GM19035 (cell line): ENCODE measurements at regions not wholly inside any gene's neighbourhood (a gene's known extent, or its start where the extent isn't known, plus 50 kb on each side); places are given as distances from the start of the nearest gene placed in this dataset.

ENCODE experiments used
- ATAC-seq: cut with Tn5 transposase; IDR thresholded peaks from one replicate; pipeline ENCODE4 v1.9.1; 2021; ENCODE audit not compliant: unreplicated experiment

GRCh38 chr18:57918601-57919000 lies 115.5 kb upstream of the ATP8B1 start:
- no peak for ATAC-seq

DNA sequence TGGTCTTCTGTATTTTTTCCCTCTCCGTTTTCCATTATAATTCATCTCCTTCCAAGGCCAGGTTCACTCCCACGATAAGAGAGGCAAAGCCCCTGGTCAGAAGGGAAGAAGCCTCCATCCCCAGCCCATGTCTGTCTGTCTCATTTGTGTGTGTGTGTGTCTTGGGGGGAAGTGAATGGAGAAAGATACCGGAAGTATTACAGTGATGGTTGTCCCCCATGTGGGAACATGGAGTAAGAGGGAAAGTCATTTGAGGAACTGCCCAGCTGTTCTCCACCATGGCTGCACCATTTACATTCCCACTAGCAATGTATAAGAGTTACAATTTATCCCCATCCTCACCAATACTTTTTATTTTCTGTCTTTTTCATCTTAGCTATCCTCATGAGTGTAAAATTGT lies 113.6 kb upstream of the ATP8B1 start:
- ATAC-seq, result no peak

- no peak for ATAC-seq
These were observed 112.9 kb upstream of the ATP8B1 start for GRCh38 chr18:57915865-57916582.

- no peak for ATAC-seq
These were observed 112.1 kb upstream of the ATP8B1 start for GRCh38 chr18:57915248-57915647.

GRCh38 chr18:57913686-57914085 lies 110.6 kb upstream of the ATP8B1 start:
- no peak for ATAC-seq

GRCh38 chr18:57910817-57911216 lies 107.7 kb upstream of the ATP8B1 start:
- ATAC-seq, result no peak

GRCh38 chr18:57910134-57910533 lies 107.0 kb upstream of the ATP8B1 start:
- no peak for ATAC-seq

DNA sequence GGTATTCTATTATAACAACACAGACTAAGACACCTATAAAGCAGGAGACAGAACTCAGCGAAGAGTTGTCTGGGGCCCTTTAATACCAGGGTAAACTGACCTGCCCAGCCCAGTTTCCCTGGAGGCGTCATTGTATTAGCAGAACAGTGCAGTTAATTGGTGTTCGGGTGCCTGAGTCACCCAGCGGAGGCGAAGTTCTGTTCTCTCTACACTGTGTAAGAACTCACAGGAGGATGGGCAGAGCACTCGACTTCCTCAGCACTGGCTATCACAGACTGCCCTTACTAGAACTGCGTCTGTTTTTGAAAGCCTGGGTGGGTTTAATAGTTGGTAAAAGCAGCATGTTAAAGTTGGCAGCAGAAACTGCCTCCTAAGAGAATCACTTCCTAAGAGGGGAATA lies 106.5 kb upstream of the ATP8B1 start:
- ATAC-seq, result no peak

DNA sequence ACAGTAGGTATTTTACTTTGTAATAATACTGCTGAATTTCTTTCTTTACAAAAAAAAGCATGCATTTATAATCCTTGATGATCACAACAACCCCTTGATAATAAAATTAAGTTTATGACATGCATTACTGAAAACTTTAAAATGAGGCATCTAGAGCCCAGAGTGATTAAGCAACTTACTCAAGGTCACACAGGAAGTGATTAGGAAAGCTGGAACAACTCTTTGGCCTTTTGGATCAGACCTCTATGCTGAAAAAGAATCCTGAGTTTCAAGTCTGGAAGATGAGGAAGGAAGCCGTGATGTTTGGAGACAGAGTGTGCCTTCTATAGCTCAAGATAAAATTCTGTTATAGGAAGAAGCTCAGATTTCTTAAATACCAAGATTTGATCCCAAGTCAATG lies 105.0 kb upstream of the ATP8B1 start:
- no peak for ATAC-seq

DNA sequence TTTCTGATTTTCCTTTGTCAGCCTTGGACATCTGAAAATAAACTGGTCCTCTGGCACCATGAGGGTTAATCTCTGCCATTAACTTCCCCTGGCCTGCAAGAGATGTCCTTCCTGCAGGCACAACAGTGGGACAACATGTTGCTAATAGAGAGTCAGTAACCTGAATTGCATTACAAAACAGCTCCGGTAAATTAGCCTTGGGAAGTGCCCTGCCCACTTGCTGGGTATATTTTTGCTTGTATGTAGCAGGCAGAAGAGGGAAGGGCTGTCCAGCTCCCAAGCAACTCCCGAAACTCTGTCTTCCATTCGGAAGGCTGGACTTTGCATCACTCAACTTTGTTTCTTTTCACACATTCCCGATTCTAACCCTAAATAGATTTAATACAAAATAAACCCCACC lies 104.4 kb upstream of the ATP8B1 start:
- no peak for ATAC-seq

DNA sequence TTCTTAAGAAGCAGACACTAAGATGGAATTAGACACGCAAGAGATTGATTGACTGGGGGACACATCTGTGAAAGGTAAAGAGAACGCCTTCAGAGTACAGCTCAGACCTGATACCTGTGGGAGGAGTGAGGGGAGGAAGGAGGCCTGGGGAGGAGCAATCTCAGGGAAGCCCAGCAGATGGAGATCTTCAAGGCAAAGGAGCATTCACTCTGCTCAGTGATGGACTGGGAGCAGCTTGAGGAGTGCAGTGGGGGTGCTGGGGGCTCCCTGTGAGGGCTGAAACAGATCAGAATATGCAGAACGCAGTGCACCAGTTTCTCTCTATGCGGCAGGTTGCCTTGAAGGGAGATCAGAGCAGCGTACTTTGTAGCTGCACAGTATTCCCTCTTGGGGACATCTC lies 103.7 kb upstream of the ATP8B1 start:
- ATAC-seq, result no peak

DNA sequence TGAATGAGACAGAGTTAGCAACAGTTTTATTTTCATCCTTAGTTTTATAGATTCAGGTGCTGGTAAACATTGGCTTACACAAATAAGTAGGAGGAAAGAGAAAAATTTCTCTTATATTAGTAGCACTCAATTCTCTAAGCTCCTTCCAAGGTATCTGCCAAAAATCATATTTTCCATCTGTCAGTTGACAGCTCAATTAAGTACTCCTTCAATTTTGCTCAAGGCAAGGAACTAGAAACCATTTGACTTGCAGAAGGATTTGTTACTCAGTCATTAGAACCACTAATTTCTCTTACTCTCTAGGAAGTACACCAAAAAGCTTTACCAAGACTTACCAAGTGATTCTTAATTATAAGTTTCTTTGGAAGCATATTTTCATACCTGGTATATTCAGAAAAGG lies 101.4 kb upstream of the ATP8B1 start:
- ATAC-seq, result no peak

- no peak for ATAC-seq
These were observed 99.6 kb upstream of the ATP8B1 start for GRCh38 chr18:57902721-57903120.

- ATAC-seq, result no peak
These were observed 98.9 kb upstream of the ATP8B1 start for GRCh38 chr18:57901825-57902589.

- no peak for ATAC-seq
These were observed 97.9 kb upstream of the ATP8B1 start for GRCh38 chr18:57900906-57901435.

- ATAC-seq, result no peak
These were observed 95.5 kb upstream of the ATP8B1 start for GRCh38 chr18:57898506-57899124.

GRCh38 chr18:57895182-57895581 lies 92.1 kb upstream of the ATP8B1 start:
- no peak for ATAC-seq

DNA sequence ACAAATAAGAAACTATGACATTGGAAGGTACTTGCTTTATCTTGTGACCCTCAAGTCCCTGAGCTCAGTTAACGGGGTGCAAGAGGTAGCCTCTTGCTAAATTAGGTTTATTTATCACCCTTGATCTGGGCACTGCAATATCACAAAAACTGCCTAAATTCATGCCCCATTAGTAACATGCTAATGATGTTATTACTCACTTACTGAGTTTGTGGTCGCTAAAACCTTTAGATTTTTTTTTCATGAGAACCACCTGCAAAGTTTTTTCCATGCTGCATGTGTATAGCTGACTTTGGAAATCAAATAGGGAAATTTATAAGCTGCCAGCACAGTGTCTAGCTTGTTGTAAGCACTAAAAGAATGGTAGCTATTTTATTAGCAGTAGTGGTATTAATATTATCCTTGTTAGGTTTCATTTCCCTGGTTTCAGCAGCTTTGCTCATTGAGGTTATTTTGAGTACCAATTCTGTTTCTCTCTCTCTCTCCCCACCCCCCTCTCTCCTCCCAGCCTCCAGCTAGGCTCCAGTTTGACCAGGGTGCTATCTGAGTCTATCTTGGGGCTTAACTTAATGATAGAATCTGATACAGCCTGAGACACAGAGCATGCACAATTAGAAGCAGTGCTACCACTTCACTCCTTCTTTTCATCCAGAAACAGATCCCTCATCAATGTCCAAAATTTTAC lies 88.7 kb upstream of the ATP8B1 start:
- ATAC-seq, result no peak

GRCh38 chr18:57890266-57890665 lies 87.2 kb upstream of the ATP8B1 start:
- ATAC-seq, result no peak

- no peak for ATAC-seq
These were observed 86.7 kb upstream of the ATP8B1 start for GRCh38 chr18:57889841-57890240.
